ENCODE measurements at regions not wholly inside any gene's neighbourhood (a gene's known extent, or its start where the extent isn't known, plus 50 kb on each side); places are given as distances from the start of the nearest gene placed in this dataset.
"Not testable (repeated sequence)": the region's sequence is repeated elsewhere in the genome, so short reads cannot be mapped to it uniquely, and the experiment has no call there.

- not testable (repeated sequence) for DNase-seq
These were observed 1672.5 kb upstream of the B3GALT2 start for GRCh38 chr1:194858811-194859480.

- DNase-seq: no peak
These were observed 1671.0 kb upstream of the B3GALT2 start for GRCh38 chr1:194857413-194857812.

GRCh38 chr1:194848846-194849245 is 1662.4 kb upstream of the B3GALT2 start:
- DNase-seq: no peak

GRCh38 chr1:194846488-194846887 is 1660.1 kb upstream of the B3GALT2 start:
- DNase-seq: no peak

GRCh38 chr1:194843077-194843476 is 1656.7 kb upstream of the B3GALT2 start:
- DNase-seq: no peak

- DNase-seq: no peak
These were observed 1646.7 kb upstream of the B3GALT2 start for GRCh38 chr1:194833111-194833510.

DNA sequence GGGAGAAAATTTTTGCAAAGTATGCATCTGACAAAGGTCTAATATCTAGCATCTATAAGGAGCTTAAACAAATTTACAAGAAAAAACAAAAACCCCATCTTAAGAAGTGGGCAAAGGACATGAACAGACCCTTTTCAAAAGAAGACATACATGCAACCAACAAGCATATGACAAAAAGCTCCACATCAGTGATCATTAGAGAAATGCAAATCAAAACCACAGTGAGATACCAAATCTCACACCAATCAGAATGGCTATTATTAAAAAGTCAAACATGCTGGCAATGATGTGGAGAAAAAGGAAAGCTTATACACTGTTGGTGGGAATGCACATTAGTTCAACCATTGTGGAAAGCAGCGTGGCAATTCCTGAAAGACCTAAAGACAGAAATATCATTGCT is 1645.2 kb upstream of the B3GALT2 start:
- not testable (repeated sequence) for DNase-seq

DNA sequence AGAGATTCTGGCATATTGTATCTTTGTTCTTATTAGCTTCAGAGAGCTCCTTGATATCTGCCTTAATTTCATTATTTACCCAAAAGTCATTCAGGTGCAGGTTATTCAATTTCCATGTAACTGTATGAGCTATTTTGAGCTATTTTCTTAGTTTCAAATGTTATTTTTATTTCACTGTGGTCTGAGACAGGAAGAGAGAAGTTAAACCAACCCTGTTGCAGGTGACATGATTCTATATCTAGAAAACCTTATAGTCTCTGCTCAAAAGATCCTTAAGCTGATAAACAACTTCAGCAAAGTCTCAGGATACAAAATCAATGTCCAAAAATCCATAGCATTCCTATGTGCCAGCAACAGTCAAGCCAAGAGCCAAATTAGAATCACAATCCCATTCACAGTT is 1644.0 kb upstream of the B3GALT2 start:
- no peak for DNase-seq

GRCh38 chr1:194829492-194829891 is 1643.1 kb upstream of the B3GALT2 start:
- DNase-seq: no peak

- no peak for DNase-seq
These were observed 1639.0 kb upstream of the B3GALT2 start for GRCh38 chr1:194825382-194825781.

DNA sequence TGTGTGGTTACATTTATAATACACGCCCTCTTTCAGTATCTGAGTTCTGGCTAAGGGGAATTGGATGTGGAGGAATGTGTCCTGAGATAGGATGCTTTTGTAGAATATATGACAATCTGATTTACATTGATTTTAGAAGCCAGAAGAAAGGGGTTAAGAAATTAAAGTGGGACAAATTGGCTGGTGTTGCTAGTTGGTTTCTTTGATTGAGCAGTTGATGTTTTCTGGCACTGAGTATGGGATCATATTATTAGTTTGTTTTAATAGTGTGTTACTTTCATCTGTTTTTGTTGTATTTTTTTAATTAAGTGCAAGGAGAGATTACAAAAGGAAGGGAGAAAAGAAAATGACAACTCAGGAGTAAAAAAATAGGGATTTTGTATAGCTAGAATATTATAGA is 1634.7 kb upstream of the B3GALT2 start:
- no peak for DNase-seq

DNA sequence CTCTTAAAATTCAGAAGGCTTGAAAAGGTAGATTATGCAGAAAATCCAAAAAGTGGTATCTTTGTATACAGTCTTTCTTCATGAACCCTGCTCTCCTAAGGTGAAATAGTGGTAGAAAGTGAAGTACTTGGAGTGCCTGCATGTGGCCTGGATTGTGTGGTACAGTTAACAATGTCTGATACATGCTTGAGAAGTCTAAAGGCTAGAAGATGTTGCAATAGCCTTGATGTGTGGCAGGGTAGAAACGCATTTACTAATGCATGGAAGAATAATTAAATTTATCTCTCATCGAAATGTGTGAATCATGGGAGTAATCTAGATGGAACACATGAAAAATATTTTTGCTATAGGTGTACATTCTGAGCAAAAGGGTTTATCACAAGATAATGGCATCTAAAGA is 1632.3 kb upstream of the B3GALT2 start:
- DNase-seq: no peak

DNA sequence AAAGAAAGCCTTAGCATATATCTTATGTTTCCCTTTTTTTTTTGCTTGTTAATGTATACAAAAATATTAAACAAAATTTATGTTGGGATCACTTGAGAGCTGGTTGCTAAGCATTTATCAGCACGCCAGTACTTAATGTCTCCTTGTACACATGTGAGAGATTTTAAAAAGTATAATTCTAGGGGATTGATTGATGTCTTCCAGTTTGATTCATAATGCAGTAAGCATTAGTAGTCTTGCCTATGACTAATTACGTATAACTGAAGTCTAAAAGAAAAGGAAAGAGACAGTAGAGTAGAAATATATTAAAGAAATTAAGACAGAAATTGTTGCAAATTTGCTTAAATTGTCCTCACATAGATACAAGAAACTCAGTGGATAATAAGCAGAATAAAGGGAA is 1630.4 kb upstream of the B3GALT2 start:
- no peak for DNase-seq

GRCh38 chr1:194813096-194813495 is 1626.7 kb upstream of the B3GALT2 start:
- DNase-seq: no peak

- no peak for DNase-seq
These were observed 1623.3 kb upstream of the B3GALT2 start for GRCh38 chr1:194809665-194810064.

GRCh38 chr1:194809215-194809614 is 1622.8 kb upstream of the B3GALT2 start:
- no peak for DNase-seq

DNA sequence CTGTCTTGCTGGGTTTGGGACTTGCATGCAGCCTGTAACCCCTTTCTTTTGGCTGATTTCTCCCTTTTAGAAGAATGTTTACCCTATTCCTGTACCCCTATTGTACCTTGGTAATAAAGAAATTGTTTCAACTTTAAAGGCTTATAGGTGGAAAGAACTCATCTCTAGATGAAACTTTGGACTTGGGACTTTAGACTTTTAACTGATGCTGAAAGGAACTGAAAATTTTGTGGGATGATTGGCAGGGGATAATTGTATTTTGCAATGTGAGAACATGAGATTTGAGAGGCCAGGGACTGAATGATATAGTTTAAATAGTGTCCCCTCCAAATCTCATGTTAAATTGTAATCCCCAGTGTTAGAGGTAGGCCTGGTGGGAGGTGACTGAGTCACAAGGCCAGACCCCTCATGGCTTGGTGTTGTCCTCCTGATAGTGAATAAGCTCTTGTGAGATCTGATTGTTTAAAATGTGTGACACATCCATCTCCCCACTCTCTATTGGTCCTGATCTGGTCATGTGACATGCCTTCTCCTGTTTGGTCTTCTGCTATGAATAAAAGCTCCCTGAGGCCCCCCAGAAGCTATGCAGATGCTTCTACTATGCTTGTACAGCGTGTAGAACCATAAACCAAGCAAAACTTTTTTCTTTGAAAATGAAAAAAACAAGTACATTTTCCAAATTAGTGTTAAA is 1621.3 kb upstream of the B3GALT2 start:
- no peak for DNase-seq

DNA sequence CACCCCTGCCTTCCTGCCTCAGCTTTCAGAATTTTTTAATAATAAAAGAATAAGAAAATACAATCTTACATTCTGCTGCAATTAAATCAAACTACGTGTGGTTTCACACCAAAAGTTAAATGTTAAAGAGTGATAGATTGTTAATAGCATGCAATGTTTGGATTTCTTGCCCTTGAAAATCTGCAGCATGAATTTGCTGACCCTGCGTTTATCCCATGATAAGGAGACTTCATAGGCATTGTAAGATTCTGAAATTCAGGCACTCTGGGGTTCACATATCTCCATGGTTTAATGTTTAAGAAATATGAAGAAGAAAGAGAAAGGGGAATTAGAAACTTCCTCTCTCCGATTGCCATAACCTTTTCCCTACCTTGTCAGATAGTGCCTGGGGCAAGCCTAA is 1616.2 kb upstream of the B3GALT2 start:
- no peak for DNase-seq

DNA sequence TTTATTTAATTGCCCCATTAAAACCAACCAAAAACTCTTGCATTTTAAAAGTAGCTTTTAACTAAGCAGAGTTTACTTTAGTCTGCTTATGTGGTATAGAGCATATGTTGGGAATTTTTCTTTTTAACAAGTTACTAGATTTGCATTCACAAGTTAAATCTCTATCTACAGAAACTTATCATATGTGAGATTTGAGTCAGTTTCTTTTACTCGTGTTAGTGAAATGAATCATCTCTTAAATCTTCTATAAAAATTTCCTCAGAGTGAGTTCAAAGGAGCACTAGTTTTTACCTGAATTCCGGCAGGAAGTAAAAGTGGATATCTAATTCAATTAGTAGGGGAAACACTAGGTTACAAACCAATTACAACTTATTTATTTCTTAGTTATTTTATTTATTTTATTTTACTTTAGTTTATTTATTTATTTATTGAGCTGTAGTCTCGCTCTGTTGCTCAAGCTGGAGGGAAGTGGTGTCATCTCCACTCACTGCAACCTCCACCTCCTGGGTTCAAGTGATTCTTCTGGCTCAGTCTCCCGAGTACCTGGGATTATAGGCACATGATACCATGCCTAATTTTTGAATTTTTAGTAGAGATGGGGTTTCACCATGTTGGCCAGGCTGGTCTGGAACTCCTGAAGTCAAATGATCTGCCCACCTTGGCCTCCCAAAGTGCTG is 1609.6 kb upstream of the B3GALT2 start:
- DNase-seq: no peak

DNA sequence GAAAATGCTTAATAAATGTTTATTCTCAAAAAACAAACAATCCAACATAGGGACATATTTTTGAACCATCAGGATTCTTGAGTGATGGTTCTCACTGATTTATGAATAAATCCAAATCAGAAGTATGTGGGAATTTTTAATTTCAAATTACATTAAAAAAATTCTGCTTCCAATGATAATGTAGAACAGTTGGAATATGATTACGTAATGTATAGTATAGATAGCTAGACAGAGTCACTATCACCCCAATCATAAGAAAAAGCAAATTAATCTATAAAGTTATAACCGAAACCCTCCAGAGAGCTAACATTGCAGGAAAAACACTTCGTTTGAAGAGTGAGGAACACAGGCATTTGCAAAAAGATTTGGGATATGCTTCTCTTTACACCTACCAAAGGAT is 1600.6 kb upstream of the B3GALT2 start:
- no peak for DNase-seq

GRCh38 chr1:194786027-194786426 is 1599.6 kb upstream of the B3GALT2 start:
- DNase-seq: no peak

- DNase-seq: no peak
These were observed 1590.2 kb upstream of the B3GALT2 start for GRCh38 chr1:194776657-194777056.

GRCh38 chr1:194774535-194774934 is 1588.1 kb upstream of the B3GALT2 start:
- no peak for DNase-seq

All from CD4-positive, alpha-beta T cell treated with Interleukin-21 for 1 hour (primary cell).